ENCODE measurements at regions not wholly inside any gene's neighbourhood (a gene's known extent, or its start where the extent isn't known, plus 50 kb on each side); places are given as distances from the start of the nearest gene placed in this dataset.
"Not testable (repeated sequence)": the region's sequence is repeated elsewhere in the genome, so short reads cannot be mapped to it uniquely, and the experiment has no call there.

DNA sequence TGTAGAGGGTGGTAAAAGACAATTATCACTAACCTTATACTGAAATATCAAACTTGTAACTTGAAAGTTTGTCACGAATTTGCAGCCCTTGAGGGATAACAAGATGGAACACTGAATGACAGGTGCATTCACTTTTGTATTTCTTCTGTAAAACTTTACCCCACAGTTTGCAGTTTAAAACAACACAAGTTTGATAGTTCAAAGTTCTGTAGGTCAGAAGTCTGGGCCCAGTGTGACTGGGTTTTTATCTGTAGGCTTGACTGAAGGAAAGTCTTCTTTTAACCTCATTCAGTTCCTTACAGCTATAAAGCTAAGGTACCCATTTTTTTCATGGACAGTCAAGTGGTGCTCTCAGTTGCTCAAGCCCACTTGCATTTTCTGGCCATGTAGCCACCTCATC is 257.1 kb upstream of the NRXN1 start:
- Histone ChIP-seq H3K9me3 (ENCODE audit: control insufficient read depth, low read depth, low read length) (no peaks in the 10 kb centered on the region), H3K27ac (ENCODE audit: low read length) (no peak overlapping the region), H3K36me3 (ENCODE audit: control insufficient read depth, low read depth, low read length) (no peaks in the 10 kb centered on the region), H3K4me3 (ENCODE audit: low read length) (no peak overlapping the region), H3K4me1 (ENCODE audit: control insufficient read depth, low read depth, low read length) (peaks cover 21% of the 10 kb centered on the region), H3K9ac (ENCODE audit: low read length) (no peak overlapping the region), H3K27me3 (ENCODE audit: control insufficient read depth, insufficient read depth, low read length) (no peaks in the 10 kb centered on the region)

- H3K27me3 ChIP-seq (ENCODE audit: control insufficient read depth, insufficient read depth, low read length), result no peaks in the 10 kb centered on the region
- no peak overlapping the region for H3K4me3 ChIP-seq (ENCODE audit: low read length)
- peaks cover 16% of the 10 kb centered on the region for H3K4me1 ChIP-seq (ENCODE audit: control insufficient read depth, low read depth, low read length)
- H3K9me3 ChIP-seq (ENCODE audit: control insufficient read depth, low read depth, low read length), result no peaks in the 10 kb centered on the region
- no peak overlapping the region for H3K9ac ChIP-seq (ENCODE audit: low read length)
- H3K27ac ChIP-seq (ENCODE audit: low read length), result no peak overlapping the region
- H3K36me3 ChIP-seq (ENCODE audit: control insufficient read depth, low read depth, low read length), result no peaks in the 10 kb centered on the region
Measured at GRCh38 chr2:51268191-51268590, 236.3 kb upstream of the NRXN1 start.

DNA sequence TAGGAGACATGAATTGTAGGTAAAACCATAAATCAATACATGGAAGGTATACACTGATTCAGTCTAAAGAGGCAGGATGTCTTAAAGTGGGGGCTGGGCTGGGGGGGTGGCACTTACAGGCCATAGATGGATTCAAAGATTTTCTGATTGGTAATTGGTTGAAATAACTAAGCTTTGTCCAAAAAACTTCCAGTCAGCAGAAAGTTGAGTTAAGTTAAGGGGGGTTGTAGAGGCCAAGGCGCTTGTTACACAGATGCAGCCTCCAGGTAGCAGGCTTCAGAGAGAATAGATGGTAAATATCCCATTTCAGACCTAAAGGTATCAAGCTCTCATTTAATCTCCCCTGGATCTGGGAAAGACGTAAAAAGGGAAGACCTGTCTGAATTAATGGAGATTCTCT is 233.6 kb upstream of the NRXN1 start:
- Histone ChIP-seq H3K27ac (ENCODE audit: low read length) (no peak overlapping the region), H3K36me3 (ENCODE audit: control insufficient read depth, low read depth, low read length) (no peaks in the 10 kb centered on the region), H3K9ac (ENCODE audit: low read length) (no peak overlapping the region), H3K4me3 (ENCODE audit: low read length) (no peak overlapping the region), H3K27me3 (ENCODE audit: control insufficient read depth, insufficient read depth, low read length) (no peaks in the 10 kb centered on the region), H3K4me1 (ENCODE audit: control insufficient read depth, low read depth, low read length) (peaks cover 23% of the 10 kb centered on the region), H3K9me3 (ENCODE audit: control insufficient read depth, low read depth, low read length) (no peaks in the 10 kb centered on the region)

- H3K9me3 ChIP-seq (ENCODE audit: control insufficient read depth, low read depth, low read length), result no peaks in the 10 kb centered on the region
- H3K9ac ChIP-seq (ENCODE audit: low read length), result no peak overlapping the region
- no peaks in the 10 kb centered on the region for H3K36me3 ChIP-seq (ENCODE audit: control insufficient read depth, low read depth, low read length)
- no peak overlapping the region for H3K27ac ChIP-seq (ENCODE audit: low read length)
- no peaks in the 10 kb centered on the region for H3K27me3 ChIP-seq (ENCODE audit: control insufficient read depth, insufficient read depth, low read length)
- H3K4me1 ChIP-seq (ENCODE audit: control insufficient read depth, low read depth, low read length), result peaks cover 23% of the 10 kb centered on the region
- H3K4me3 ChIP-seq (ENCODE audit: low read length), result no peak overlapping the region
Measured at GRCh38 chr2:51263951-51264350, 232.0 kb upstream of the NRXN1 start.

- H3K4me3 ChIP-seq (ENCODE audit: low read length); H3K36me3 ChIP-seq (ENCODE audit: control insufficient read depth, low read depth, low read length); H3K9ac ChIP-seq (ENCODE audit: low read length); H3K27ac ChIP-seq (ENCODE audit: low read length); H3K27me3 ChIP-seq (ENCODE audit: control insufficient read depth, insufficient read depth, low read length); H3K9me3 ChIP-seq (ENCODE audit: control insufficient read depth, low read depth, low read length): not testable (repeated sequence)
- peaks cover 21% of the 10 kb centered on the region for H3K4me1 ChIP-seq (ENCODE audit: control insufficient read depth, low read depth, low read length)
Measured at GRCh38 chr2:51263101-51263500, 231.2 kb upstream of the NRXN1 start.

DNA sequence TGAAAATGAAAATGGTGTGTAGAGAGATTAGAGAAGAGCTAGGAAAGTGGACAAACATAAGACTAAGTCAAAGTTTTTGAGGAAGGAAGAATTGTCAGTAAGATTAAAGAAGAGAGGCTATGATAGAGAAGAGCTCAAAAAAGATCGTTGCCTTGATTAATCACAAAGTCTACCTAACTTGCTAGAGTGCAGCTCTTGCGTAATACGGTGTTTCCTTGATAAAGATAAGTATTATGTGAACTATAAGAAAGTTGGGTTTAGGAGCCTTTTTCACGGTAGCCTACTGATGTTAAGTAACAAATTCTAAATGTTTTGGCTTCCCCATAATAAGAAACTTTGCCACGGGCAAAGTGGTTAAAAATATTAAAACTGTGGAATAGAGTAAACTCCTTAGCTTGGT is 226.4 kb upstream of the NRXN1 start:
- Histone ChIP-seq H3K9ac (ENCODE audit: low read length) (no peak overlapping the region), H3K4me1 (ENCODE audit: control insufficient read depth, low read depth, low read length) (peaks cover 8% of the 10 kb centered on the region), H3K9me3 (ENCODE audit: control insufficient read depth, low read depth, low read length) (no peaks in the 10 kb centered on the region), H3K27ac (ENCODE audit: low read length) (no peak overlapping the region), H3K36me3 (ENCODE audit: control insufficient read depth, low read depth, low read length) (no peaks in the 10 kb centered on the region), H3K4me3 (ENCODE audit: low read length) (no peak overlapping the region), H3K27me3 (ENCODE audit: control insufficient read depth, insufficient read depth, low read length) (no peaks in the 10 kb centered on the region)

- Histone ChIP-seq H3K9ac (ENCODE audit: low read length) (no peak overlapping the region), H3K9me3 (ENCODE audit: control insufficient read depth, low read depth, low read length) (no peaks in the 10 kb centered on the region), H3K4me1 (ENCODE audit: control insufficient read depth, low read depth, low read length) (no peaks in the 10 kb centered on the region), H3K27ac (ENCODE audit: low read length) (no peak overlapping the region), H3K4me3 (ENCODE audit: low read length) (no peak overlapping the region), H3K27me3 (ENCODE audit: control insufficient read depth, insufficient read depth, low read length) (no peaks in the 10 kb centered on the region), H3K36me3 (ENCODE audit: control insufficient read depth, low read depth, low read length) (no peaks in the 10 kb centered on the region)
Measured at GRCh38 chr2:51256736-51257135, 224.8 kb upstream of the NRXN1 start.

GRCh38 chr2:51251356-51251755 is 219.4 kb upstream of the NRXN1 start:
- H3K9ac ChIP-seq (ENCODE audit: low read length), result no peak overlapping the region
- no peak overlapping the region for H3K4me3 ChIP-seq (ENCODE audit: low read length)
- H3K27ac ChIP-seq (ENCODE audit: low read length), result no peak overlapping the region
- no peaks in the 10 kb centered on the region for H3K9me3 ChIP-seq (ENCODE audit: control insufficient read depth, low read depth, low read length)
- no peaks in the 10 kb centered on the region for H3K27me3 ChIP-seq (ENCODE audit: control insufficient read depth, insufficient read depth, low read length)
- no peaks in the 10 kb centered on the region for H3K36me3 ChIP-seq (ENCODE audit: control insufficient read depth, low read depth, low read length)
- H3K4me1 ChIP-seq (ENCODE audit: control insufficient read depth, low read depth, low read length), result no peaks in the 10 kb centered on the region

DNA sequence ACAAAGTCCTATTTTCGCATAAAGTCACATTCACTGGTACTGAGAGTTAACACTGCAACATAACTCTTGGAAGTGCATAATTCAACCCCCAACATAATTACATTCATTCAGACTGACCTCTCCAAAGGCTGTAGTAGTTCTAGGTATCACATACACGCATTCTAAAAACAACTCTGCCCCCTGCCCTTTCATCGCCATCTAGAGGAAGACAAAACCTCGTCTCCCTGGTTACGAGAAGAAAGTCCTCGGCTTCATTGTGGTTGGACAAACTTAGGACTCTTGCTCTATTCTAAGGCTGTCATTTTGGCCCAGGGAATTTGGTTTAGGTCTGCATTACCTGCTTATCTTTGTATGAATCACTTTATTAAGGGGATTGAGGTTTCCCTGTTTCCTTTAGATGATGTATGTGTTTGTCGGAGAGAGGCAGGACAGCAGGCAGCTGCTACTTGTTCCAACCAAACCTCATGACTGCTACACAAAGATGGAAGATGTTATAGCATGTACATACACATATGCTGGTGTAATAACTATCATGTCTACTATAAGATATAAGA is 215.4 kb upstream of the NRXN1 start:
- Histone ChIP-seq H3K27ac (ENCODE audit: low read length) (no peak overlapping the region), H3K9me3 (ENCODE audit: control insufficient read depth, low read depth, low read length) (no peaks in the 10 kb centered on the region), H3K4me3 (ENCODE audit: low read length) (no peak overlapping the region), H3K9ac (ENCODE audit: low read length) (no peak overlapping the region), H3K27me3 (ENCODE audit: control insufficient read depth, insufficient read depth, low read length) (no peaks in the 10 kb centered on the region), H3K4me1 (ENCODE audit: control insufficient read depth, low read depth, low read length) (no peaks in the 10 kb centered on the region), H3K36me3 (ENCODE audit: control insufficient read depth, low read depth, low read length) (no peaks in the 10 kb centered on the region)

DNA sequence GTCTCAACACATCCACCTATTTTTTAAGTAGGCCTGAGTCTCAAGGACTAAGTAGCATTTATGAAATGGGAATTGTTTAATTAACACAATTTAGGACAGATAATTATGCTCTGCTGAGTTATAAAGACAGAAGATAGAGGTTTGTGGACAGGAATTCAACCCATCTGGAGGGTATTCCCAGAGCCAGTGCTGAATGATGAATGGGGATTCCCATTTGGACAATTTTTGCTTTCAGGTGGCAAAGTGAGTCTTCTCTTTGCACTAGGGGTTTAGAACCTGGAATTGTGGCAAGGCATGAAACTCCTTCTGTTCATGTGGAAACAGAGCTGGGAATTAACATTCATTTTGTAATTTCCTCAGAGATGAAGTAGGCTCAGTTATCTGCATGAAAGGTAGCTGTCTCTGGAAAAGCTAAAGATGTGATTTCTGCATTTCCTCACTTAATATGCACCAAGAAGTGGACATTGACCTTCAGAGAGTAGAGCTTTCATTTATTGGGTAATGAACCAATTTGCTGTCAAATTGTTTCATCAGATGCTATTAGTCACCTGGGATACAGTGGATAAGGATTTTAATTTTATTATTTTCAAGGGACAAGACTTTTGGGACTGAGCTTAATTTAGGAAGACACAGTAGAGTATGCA is 212.1 kb upstream of the NRXN1 start:
- H3K9me3 ChIP-seq (ENCODE audit: control insufficient read depth, low read depth, low read length), result no peaks in the 10 kb centered on the region

DNA sequence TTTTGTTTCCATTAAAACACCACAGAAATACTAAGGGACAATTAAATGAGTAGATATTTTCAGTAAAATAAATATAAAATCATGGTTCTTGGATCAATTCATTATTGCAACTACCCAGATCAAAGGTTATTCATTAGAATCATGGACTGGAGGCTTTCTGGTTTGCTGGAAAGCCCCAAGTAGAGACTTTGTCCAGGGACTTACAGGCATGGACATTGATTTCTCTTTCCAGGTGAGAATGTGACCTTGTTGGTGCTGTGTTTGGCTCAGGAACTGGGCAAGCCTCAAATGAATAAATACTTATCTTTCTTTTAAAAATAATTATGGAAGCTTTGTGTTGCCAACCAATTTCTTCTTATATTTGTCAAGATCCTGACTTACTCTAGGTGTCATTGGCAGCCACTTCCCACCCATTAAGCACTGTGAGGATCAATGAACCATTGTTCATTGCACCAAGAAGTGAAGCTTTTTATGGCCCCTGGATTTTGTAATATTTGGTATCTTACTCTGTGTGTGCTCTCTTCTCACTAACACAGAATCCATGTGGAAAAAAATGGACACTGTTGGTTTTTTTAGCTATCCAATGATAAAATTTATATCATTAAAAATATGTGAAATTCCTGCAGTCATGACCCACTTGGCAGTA is 205.8 kb upstream of the NRXN1 start:
- H3K36me3 ChIP-seq (ENCODE audit: control insufficient read depth, low read depth, low read length), result no peaks in the 10 kb centered on the region
- no peaks in the 10 kb centered on the region for H3K4me1 ChIP-seq (ENCODE audit: control insufficient read depth, low read depth, low read length)
- no peak overlapping the region for H3K27ac ChIP-seq (ENCODE audit: low read length)
- no peaks in the 10 kb centered on the region for H3K27me3 ChIP-seq (ENCODE audit: control insufficient read depth, insufficient read depth, low read length)
- H3K4me3 ChIP-seq (ENCODE audit: low read length), result no peak overlapping the region
- no peak overlapping the region for H3K9ac ChIP-seq (ENCODE audit: low read length)
- H3K9me3 ChIP-seq (ENCODE audit: control insufficient read depth, low read depth, low read length), result no peaks in the 10 kb centered on the region

More for the DNA sequence above, 212.1 kb upstream of the NRXN1 start:
- H3K4me3 ChIP-seq (ENCODE audit: low read length), result no peak overlapping the region
- H3K9ac ChIP-seq (ENCODE audit: low read length), result no peak overlapping the region
- no peaks in the 10 kb centered on the region for H3K36me3 ChIP-seq (ENCODE audit: control insufficient read depth, low read depth, low read length)
- no peak overlapping the region for H3K27ac ChIP-seq (ENCODE audit: low read length)
- no peaks in the 10 kb centered on the region for H3K4me1 ChIP-seq (ENCODE audit: control insufficient read depth, low read depth, low read length)
- H3K27me3 ChIP-seq (ENCODE audit: control insufficient read depth, insufficient read depth, low read length), result no peaks in the 10 kb centered on the region

DNA sequence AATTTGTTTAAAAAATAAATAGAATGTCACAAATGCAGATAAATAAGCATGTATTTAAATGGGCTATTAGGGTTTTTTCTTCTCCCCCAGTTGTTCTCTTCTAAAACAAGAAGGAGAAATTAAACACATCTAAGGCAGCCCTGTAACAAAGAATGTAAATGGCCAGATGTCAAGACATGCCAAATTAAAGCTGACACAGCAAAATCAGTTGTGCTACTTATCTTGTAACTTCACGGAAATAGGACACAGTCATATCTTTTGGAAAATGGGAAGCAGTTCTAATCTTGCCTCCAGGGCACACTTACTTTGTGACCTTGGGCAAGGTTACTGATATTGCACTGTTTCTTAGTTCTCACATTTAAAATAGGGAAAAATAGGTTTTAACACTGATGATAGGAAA is 200.1 kb upstream of the NRXN1 start:
- H3K27me3 ChIP-seq (ENCODE audit: control insufficient read depth, insufficient read depth, low read length), result no peaks in the 10 kb centered on the region
- H3K9me3 ChIP-seq (ENCODE audit: control insufficient read depth, low read depth, low read length), result no peaks in the 10 kb centered on the region
- H3K36me3 ChIP-seq (ENCODE audit: control insufficient read depth, low read depth, low read length), result no peaks in the 10 kb centered on the region
- H3K4me3 ChIP-seq (ENCODE audit: low read length), result no peak overlapping the region
- H3K27ac ChIP-seq (ENCODE audit: low read length), result no peak overlapping the region
- no peak overlapping the region for H3K9ac ChIP-seq (ENCODE audit: low read length)
- H3K4me1 ChIP-seq (ENCODE audit: control insufficient read depth, low read depth, low read length), result no peaks in the 10 kb centered on the region
